ENCODE measurements at regions not wholly inside any gene's neighbourhood (a gene's known extent, or its start where the extent isn't known, plus 50 kb on each side); places are given as distances from the start of the nearest gene placed in this dataset.

DNA sequence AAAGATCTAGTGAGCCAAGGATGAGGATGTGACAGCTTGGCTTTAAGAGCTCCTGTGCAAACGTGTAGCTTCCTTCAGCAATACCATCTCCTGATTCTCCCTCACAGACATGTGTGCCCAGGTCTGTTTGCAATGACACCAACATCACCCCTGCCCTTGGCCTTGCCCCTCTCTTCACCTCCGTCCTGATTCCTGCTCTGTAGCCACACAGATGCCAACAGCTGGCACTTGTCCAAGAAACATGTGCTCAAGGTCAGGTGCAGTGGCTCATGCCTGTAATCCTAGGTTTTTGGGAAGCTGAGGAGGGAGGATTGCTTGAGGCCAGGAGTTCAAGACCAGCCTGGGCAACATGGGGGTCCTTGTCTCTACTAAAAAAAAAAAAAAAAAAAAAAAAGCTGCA lies 103.8 kb upstream of the CRHR1 start:
- no peak for DNase-seq

DNA sequence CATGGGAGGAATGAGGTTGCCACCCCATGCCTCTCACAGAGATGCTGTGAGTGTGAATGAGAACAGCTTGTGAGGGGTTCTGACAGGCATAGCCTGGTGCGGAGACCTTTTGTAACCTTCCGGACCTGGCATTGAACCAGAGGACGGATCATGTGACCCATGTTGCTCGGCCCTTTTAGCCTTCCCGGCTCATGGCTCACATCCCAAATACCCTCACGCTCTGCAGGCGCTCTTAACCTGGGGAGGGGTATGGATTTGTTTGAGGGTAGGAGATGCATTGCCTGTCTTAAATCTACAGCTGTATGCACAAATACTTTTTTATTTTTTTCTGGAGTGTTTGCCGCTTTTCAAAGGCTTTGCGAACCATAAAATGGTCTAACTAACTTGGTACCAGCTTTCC lies 102.4 kb upstream of the CRHR1 start:
- DNase-seq: no peak

DNA sequence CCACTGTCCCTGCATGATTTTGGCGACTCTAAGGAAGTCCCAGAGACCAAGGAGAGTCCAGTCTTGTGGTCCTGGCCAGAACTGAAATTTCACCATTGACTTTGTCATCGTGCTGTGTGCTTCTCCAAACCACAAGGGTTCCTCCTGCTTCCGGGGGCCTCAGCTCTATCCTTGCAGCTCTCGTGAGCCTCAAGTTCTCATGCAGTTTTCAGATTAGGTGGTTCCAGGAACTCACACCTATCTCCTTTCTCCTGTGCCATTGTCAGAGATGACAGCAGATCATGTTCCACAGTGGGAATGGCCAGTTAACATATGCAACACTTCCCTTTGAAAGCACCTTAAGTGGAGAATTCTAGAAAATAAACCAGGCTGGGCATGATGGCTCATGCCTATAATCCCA lies 97.9 kb upstream of the CRHR1 start:
- no peak for DNase-seq

DNA sequence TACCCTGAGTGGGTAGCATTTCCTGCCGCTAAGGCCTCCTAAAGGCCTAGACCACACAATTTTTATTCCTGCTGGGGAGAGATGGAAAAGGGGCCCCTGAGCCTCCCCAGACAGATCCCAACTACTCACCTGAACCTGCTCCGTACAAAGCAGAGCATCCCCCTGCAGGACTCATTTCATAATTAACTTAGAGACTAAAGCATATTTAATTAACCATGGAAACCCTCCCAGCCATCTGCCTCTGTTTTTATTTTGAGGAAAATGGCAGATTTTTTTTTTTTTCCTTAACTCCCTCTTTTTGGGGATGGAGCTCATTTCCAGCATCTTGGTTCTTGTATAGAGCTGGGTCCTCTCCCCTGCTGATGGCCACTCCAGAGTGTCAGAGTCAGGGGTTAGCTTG lies 96.5 kb upstream of the CRHR1 start:
- DNase-seq: no peak

DNA sequence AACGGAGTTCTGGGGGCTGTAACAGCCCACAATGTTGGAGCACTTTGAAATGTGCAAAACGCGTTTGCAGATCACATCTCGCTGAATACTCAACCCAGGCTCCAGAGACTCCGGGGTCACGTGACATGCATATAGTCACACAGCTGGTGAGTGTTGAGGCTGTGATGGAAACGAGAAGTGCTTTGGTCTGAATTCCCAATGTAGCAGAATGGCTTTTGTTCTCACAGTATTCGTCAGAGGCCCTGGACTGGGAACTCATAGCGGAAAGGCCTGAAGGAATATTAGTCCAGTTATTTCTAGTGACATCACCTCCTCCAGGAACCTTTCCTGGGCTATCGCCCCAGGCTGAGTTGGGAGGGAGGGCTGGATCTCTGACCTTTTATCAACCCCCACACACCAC lies 95.8 kb upstream of the CRHR1 start:
- DNase-seq: no peak

DNA sequence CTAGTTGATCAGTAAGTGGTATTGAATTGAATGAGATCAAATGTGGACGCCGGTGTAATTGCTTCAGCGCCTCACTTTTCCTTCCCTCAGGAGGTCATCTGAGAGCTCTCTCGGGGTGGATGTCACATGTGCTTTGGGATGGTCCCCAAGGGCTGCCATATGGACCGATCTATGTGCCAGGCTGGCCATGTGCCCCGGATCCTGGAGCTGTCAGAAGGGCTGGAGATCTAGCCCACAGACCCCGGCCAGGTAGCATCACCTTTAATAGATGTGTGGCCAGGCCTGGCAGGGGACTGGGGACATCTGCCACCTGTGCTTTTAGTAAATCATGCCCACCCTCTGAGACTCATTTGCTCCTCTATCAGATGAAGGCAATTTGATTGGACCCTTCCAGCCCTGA lies 95.3 kb upstream of the CRHR1 start:
- no peak for DNase-seq

DNA sequence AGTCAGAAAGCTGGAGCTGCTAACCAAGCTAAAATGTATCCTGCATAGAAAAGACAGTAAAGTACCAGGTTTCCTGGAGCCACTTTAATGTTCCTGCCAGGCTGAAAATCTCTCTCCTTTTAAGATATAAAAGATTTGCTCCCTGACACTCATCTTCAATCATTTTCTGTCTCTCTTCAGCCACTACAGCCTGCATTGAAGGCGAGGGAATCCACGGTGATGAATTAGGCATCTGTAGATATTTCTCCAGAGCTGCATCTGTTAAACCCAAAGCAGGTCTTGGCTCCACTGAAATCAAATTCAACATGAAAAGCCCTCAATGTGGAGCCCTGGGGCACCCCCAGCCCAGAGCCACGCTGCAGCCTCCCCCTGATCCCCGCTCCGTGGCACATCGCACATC lies 94.7 kb upstream of the CRHR1 start:
- no peak for DNase-seq

DNA sequence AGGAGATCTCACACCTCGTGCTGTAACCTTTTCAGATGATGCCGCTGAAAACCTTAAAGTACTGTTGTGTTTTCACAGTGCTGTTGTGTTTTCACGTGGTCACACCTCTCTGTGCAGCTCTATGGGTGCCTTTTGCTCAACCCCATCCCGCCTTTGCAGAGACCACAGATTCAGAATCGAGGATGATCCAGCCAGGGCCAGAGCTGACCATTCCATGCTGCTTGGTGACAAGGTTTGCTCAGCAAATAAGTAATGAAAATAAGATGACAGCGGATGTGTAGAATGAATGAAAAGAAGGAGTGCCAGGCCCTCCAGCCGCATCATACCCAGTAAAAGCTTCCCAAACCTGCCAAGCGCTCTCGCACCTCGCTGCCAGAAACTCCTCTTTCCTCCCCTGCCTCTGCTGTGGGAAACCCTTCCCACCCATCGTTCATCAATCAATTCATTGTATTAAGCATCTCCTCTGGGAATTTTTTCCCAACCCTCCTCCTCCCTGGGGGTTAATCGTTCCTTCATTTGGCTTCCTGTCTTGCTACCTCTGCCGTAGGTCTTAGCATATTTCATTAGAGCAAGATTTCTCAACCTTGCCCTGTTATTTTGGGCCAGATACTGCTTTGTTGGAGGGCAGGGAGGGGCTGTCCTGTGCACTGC lies 93.4 kb upstream of the CRHR1 start:
- DNase-seq: no peak

DNA sequence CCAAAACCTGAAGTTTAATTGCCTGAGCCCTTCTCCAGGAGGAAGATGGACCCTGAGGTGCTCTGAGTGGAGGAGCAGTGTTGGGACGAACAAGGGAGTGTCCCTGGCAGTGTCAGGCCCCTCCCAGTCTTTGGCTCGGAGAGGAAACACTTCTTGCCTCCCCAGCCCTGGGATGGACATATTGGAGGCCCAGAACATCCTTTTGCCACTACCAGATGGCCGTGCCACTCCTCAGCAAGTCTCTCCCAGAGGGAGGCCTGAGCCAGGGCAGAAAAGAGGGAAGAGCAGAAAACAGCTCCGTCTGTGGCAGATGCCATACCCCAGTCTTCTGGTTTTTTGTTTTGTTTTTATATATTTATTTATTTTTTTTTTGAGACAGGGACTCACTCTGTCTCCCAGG lies 91.5 kb upstream of the CRHR1 start:
- DNase-seq: no peak

DNA sequence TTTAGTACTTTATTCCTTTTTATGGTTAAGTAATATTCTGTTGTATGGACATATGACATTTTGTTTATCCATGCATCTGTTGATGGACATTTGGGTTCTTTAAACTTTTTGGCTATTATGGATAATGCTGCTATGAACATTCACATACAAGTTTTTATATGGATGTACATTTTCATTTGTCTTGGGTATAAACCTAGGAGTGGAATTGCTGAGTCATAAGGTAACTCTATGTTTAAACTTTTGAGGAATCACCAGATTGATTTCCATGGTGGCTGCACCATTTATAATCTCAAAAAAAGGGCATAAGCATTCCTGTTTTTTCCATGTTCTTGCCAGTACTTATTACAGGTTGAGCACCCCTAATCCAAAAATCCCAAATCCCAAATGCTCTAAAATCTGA lies 90.3 kb upstream of the CRHR1 start:
- no peak for DNase-seq

DNA sequence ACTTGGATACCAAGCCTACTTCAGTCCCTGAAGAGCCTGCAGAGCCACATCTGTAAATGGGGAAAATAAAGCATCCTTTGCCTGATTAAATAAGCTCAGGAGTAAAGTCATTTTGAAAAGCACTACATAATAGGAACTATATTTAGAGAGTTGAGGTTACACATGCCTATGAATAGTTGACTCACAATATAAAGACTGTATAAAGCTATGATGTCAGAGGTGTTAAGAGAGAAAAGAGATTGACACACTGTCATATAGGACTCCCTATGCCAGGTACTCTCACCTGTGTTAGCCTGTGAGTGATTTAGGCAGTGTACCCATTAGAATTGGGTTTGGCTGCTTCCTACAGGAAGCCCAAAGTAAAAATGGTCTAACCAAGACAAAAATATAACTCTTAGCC lies 87.7 kb upstream of the CRHR1 start:
- no peak for DNase-seq

DNA sequence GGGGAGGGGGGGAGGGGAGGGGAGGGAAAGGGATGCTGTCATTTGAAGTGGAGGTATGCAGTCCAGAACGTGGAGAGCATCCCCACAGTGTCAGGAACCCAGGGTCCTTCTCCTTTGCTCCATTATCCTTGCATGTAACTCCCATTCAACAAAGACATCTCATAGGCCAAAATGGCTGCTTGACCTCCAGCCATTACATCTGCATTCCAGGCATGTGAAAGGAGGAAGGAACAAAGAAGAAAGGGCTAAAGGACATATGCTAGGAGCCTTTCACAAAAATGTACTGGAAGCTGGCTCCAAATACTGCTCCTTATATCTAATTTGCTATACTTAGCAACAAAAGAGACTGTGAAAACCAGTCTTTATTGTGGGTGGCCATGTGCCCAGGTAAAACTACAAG lies 87.0 kb upstream of the CRHR1 start:
- no peak for DNase-seq

DNA sequence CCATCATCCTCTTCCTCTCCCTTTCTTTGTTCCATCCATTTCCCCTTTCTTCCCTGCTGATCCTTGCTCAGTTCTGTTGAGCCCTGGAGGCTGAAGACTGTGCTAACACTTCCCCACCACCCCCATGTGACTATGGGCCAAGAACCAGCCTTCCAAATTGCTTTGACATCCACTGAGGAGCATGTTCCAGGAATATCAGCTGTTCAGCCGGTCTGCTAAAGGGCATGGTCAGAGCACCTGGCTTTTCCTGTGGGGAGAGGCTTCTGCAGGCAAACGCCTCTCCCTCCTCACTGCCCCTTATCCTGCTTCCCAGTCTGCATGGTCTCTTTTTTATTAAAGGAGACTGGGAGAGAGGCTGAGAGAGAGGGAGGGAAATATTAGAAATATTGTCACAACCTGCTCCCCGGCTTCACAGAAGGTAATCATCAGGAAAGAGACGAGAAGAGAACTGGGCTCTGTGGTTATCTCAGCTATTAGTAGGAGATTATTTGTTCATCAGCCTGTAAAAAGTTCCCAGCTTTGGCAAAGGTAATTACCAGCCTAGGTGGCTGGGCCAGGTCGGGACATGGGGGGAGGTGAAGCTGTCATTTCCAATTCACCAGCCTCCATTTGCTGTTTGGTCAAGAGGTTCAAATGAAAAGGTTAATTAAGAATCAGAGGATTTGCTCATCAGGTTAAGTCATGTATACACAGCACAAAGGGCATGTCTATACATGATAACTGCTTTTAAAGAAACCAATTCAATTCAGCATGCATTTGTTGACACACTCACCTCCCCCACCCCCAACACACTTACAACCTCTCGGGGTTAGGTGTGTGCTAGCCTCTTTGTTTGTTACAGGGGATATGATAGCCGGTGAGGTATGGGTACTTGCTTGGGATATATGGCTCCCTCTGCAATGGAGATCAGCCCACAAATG lies 83.7 kb upstream of the CRHR1 start:
- DNase-seq: no peak

DNA sequence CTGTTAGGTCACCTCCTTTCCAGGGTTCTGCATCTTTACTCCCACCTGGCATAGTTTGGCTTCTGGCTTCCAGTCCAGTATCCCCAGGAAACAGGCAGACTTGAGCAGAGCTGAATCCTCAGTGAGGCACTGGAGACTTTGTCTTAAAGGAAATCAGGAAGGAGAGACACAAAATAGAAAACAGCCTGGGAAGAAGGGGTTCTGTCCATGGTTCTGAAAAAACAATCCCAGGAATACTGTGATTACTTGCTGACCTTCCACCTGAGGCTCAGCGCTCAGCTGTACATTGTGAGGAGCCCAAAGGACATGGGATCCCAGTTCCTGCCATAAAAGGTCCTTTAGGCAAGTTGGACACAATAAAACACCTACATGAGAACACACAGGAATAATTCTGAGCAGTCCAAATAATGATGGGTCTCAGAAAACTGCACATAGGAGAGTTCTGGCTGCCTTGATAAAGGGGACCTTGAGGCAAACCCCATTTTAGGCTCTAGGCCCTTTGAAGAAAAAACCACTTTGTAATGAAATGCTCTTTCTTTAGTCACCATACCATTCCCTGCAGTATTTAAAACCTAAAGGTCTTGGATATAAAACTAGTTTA lies 81.4 kb upstream of the CRHR1 start:
- DNase-seq: no peak

DNA sequence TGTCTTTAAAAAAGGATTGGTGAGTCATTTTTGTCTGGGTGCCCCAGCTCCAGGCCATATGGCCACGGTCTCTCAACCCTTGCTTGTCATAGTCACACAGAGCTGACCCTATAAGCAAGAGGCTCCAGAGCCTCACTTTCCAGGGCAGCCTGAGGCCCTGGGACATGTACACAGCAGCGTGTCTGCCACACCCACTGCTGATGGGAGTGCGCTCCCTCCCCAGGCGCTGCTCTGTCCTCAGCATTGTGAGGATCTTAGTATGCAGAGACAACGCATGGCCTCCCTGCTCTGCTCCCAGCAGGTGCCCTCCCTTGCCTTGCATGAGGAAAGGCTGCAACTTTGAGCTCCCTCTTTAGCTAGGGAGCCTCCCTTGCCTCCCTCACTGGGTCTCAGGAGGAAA lies 80.8 kb upstream of the CRHR1 start:
- DNase-seq: no peak

DNA sequence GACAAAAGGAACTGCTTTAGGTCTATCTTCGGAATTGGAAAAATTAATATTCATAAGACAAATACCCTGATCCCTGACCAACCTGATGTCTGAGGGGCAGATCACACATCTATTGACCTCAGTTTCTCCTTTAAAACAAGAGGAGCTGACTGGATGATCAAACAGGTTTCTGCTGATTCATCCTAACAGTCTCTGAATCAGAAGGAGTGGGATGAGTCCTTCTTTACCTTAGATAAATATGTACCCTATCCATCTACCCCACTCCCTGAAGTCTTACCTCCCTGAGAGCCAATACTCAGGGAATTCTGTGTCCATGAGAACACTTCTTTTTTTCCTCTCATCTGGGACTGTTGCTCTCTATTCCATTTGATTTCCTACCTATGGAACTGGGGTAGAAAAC lies 80.3 kb upstream of the CRHR1 start:
- DNase-seq: no peak

DNA sequence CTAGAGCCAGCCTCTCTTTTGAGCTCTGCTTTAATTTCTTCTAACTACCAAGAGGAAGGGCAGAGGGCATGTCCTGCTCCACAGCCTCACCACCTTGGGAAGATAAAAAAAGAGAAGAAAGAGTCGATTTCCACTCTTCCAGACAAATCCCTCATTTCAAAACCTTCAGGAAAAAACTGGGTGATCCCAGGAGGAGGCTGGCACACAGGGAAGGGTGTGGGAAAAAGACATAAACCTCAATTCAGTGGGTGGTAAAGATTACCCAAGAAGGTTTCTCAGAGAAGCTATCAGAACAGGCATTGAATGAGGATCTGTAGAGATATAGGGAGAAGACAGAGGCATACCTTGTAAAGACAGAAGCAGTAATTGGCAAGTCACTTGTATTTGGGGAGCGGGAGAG lies 79.9 kb upstream of the CRHR1 start:
- DNase-seq: no peak

DNA sequence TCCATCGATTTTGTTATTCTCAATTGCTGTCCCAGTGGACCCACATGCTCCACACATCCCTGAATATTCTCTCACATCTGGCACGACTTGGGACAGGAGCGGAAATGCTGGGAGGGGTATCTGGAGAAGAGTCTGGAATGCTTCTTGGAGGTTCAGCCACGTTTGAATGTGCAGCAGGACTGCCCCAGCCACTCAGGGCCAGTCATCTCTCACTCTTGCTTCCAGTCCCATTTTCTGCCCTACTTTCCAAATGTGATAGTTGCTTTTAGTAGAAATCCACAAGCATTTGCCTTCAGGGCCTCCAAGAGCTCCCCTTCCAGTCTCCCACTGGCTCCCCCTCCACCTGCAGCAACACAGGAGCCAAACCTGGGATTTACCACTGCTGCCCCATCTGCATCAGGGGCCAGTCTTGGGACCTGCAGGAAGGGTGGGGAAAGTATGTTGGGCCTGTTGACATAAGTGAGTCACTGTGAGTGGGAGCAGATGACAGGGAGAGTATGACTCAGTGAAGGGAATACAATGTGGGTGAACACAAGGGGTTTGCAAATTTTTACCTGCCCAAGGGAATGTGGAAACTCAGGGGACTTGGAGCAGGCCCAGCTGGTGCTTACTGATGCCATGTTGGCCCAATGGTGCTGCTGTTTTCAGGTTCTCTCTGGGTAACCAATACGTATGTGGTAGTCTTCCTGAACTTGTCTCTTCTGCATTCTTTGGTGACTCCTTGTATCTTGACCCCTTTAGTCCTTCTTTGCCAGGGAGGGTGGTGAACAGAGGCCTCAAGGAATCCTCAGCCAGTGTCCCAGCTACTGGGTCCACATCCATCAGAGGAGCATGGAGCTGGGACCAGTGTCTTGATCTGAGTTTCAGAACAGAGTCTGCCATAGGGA lies 78.8 kb upstream of the CRHR1 start:
- DNase-seq: no peak

DNA sequence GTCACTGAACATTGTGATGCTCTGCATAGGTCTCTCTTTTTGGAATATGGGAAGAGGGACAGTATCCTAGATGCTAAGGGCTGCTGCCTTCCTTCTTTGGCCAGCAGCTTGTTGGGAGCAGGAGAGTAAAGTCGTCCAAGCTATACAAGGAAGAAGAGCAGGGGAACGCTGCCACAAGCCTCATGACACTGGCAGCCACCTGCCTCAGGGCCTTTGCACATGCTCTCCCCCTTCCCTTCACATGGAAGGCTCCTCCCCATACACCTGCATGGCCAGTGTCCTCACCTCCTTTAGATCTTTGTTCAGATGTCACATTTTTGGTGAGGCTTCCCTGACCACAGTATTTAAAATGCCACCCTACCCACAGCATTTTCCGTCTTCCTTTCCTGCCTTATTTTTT lies 78.1 kb upstream of the CRHR1 start:
- DNase-seq: no peak

DNA sequence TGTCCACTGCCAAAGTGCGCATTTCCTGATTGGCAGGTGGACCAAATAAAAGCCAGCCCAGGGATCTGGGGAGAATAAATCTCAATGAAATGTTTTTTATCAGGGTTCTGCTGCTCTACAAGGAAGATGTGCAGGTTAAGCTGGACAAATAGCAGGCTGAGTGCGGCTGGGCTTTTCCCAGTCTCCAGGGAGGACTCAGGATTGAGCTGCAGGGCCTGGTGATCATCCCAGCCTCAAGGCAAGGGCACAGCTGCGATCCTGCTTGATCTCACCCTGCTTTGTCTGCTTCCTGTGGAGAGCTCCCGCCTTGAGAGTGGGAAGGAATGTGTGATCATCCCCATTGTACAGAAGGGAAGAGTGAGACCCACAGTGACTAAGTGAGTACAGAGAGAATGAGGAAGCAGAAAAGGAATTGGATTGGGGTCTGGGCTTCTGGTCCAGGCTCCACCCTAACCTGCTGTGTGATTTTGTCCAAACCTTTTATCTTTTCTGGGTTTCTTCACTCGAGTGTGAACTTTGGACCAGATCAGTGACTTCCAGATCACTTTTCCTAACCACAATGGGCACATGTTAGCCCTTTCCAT lies 75.3 kb upstream of the CRHR1 start:
- no peak for DNase-seq

DNA sequence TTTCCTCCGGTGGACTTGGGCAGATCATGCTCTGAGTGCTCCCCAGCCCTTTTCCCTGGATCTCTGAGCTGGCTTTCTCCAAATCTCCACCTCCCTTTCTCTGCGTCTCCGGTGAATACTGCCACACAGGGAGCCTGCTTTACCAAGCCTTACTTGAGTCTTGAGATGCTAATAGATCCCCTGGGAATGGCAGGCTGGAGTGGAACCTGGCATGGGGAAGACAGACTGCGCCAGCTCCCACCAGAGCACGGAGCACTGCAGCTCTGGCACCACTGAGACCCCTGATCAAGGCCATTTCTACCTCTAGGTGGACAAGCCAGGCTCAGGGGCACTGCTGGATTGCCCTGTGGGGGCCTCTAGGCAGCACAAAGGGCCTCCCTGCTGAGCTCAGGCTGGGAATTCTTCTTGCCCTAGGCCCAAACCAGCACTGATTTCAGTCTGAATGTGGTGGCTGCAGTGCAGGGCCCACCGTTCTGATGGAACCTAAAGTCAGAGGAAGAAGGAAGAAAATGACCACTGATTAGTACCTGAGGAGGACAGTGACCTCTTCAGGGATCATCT lies 74.3 kb upstream of the CRHR1 start:
- DNase-seq: no peak

DNA sequence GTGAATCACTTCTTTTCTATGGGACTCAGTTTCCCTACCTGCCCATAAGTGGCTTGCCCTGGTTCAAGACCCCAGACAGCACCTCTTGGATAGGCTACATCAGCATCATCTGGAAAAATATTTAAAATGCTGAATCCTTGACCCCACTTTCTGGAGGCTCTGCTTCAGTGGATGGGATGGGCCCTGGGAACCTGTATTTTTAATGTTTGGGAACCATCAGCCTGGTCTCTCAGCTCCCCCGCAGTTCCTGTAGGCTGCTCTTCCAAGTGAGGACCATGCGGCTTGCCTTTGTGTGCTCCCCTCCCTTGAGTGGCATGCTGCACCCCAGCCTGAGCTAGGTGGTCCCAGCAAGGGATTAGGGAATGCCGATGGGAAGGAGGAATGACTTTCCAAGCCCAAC lies 68.3 kb upstream of the CRHR1 start:
- DNase-seq: no peak

All from right lung (tissue), 2 donors.